ENCODE measurements at regions not wholly inside any gene's neighbourhood (a gene's known extent, or its start where the extent isn't known, plus 50 kb on each side); places are given as distances from the start of the nearest gene placed in this dataset.

GRCh38 chr1:178028841-178029481 is 59.1 kb upstream of the SEC16B start:
- no peak for DNase-seq (ENCODE audit: low spot score)
- H3K4me1 ChIP-seq: peaks cover 0 to 18% of the 10 kb centered on the region in 2 donors
- no peaks in the 10 kb centered on the region for H3K9me3 ChIP-seq
- no peak for TF ChIP-seq CTCF (IDR thresholded peaks at IDR 0.05)
- no peaks in the 10 kb centered on the region for H3K27me3 ChIP-seq
- no peak overlapping the region for H3K4me3 ChIP-seq
- H3K36me3 ChIP-seq: peaks cover 9% of the 10 kb centered on the region
- peak overlapping the region; percentile 21 to 42 for H3K27ac ChIP-seq

GRCh38 chr1:178030467-178030866 is 60.6 kb upstream of the SEC16B start:
- Histone ChIP-seq H3K27ac (no peak overlapping the region), H3K9me3 (no peaks in the 10 kb centered on the region), H3K36me3 (no peaks in the 10 kb centered on the region), H3K4me3 (no peak overlapping the region), H3K4me1 (peaks cover 0 to 26% of the 10 kb centered on the region in 2 donors), H3K27me3 (no peaks in the 10 kb centered on the region)
- no peak for TF ChIP-seq CTCF (IDR thresholded peaks at IDR 0.05)
- DNase-seq (ENCODE audit: low spot score): no peak

- peak; percentile 74 to 92 for TF ChIP-seq CTCF (IDR thresholded peaks at IDR 0.05)
- peak; percentile 95 for DNase-seq (ENCODE audit: low spot score)
- H3K9me3 ChIP-seq: no peaks in the 10 kb centered on the region
- peaks cover 0 to 32% of the 10 kb centered on the region in 2 donors for H3K4me1 ChIP-seq
- no peak overlapping the region for H3K4me3 ChIP-seq
- no peak overlapping the region for H3K27ac ChIP-seq
- H3K27me3 ChIP-seq: no peaks in the 10 kb centered on the region
- H3K36me3 ChIP-seq: no peaks in the 10 kb centered on the region
Observed at GRCh38 chr1:178031856-178032320, 62.0 kb upstream of the RASAL2 start.

GRCh38 chr1:178033019-178033418 is 60.9 kb upstream of the RASAL2 start:
- Histone ChIP-seq H3K27ac (peak overlapping the region in 1 of 2 donors; percentile 4), H3K36me3 (no peaks in the 10 kb centered on the region), H3K27me3 (no peaks in the 10 kb centered on the region)

GRCh38 chr1:178034676-178035075 is 59.2 kb upstream of the RASAL2 start:
- H3K4me1 ChIP-seq: peaks cover 0 to 38% of the 10 kb centered on the region in 2 donors
- no peaks in the 10 kb centered on the region for H3K27me3 ChIP-seq
- H3K27ac ChIP-seq: peak overlapping the region; percentile 58 to 59

More at GRCh38 chr1:178033019-178033418, 60.9 kb upstream of the RASAL2 start:
- Histone ChIP-seq H3K9me3 (no peaks in the 10 kb centered on the region), H3K4me1 (peaks cover 0 to 38% of the 10 kb centered on the region in 2 donors), H3K4me3 (no peak overlapping the region)
- TF ChIP-seq CTCF (IDR thresholded peaks at IDR 0.05): no peak
- DNase-seq (ENCODE audit: low spot score): no peak

More at GRCh38 chr1:178034676-178035075, 59.2 kb upstream of the RASAL2 start:
- H3K4me3 ChIP-seq: no peak overlapping the region
- DNase-seq (ENCODE audit: low spot score): no peak
- no peaks in the 10 kb centered on the region for H3K36me3 ChIP-seq
- TF ChIP-seq CTCF (IDR thresholded peaks at IDR 0.05): no peak
- H3K9me3 ChIP-seq: no peaks in the 10 kb centered on the region

All from right atrium auricular region (tissue), 2 donors.